ENCODE measurements at regions not wholly inside any gene's neighbourhood (a gene's known extent, or its start where the extent isn't known, plus 50 kb on each side); places are given as distances from the start of the nearest gene placed in this dataset.

GRCh38 chr2:64217198-64217869 is 73.1 kb upstream of the PELI1 start:
- Mint-ChIP-seq H3K27me3 (ENCODE audit: insufficient read depth, unreplicated experiment) (no peaks in the 10 kb centered on the region), H3K4me3 (ENCODE audit: unreplicated experiment) (no peak overlapping the region), H3K9me3 (ENCODE audit: unreplicated experiment) (no peaks in the 10 kb centered on the region), H3K27ac (ENCODE audit: unreplicated experiment) (no peak overlapping the region), H3K36me3 (ENCODE audit: insufficient read depth, unreplicated experiment) (peaks cover 5% of the 10 kb centered on the region), H3K4me1 (ENCODE audit: low read depth, unreplicated experiment) (peaks cover 27% of the 10 kb centered on the region)
- H3K9me3 ChIP-seq = no peaks in the 10 kb centered on the region
- no TSS peak for BruUV-seq (replicated peaks)
- POLR2A ChIA-PET = no interaction called here
- no peak overlapping the region for H3K4me3 ChIP-seq (ENCODE audit: low read depth, low read length)
- DNase-seq = no peak
- H3K4me1 ChIP-seq = peaks cover 38% of the 10 kb centered on the region
- no peak for TF ChIP-seq CTCF (IDR thresholded peaks at IDR 0.05; ENCODE audit: insufficient read depth in 1 of 2, low read depth in 1 of 2, low read length in 1 of 2, severe bottlenecking in 1 of 2, unreplicated experiment in 1 of 2)
- intact Hi-C loops (cut with micrococcal nuclease; ENCODE audit: unreplicated experiment) = no loop called here
- no peaks in the 10 kb centered on the region for H3K27me3 ChIP-seq (replicated peaks; ENCODE audit: control insufficient read depth, insufficient read depth, low read length)
- CTCF ChIA-PET = no interaction called here
- H3K36me3 ChIP-seq (ENCODE audit: control insufficient read depth, insufficient read depth, low read length) = no peaks in the 10 kb centered on the region; the same call in 1 of the 2 replicates

- BruUV-seq (replicated peaks) = no TSS peak
- H3K27me3 Mint-ChIP-seq (ENCODE audit: insufficient read depth, unreplicated experiment) = no peaks in the 10 kb centered on the region
- no peak for TF ChIP-seq CTCF (IDR thresholded peaks at IDR 0.05; ENCODE audit: insufficient read depth in 1 of 2, low read depth in 1 of 2, low read length in 1 of 2, severe bottlenecking in 1 of 2, unreplicated experiment in 1 of 2)
- no peaks in the 10 kb centered on the region for H3K9me3 Mint-ChIP-seq (ENCODE audit: unreplicated experiment)
- DNase-seq = no peak
- CTCF ChIA-PET = no interaction called here
- H3K9me3 ChIP-seq = no peaks in the 10 kb centered on the region
- H3K36me3 ChIP-seq (ENCODE audit: control insufficient read depth, insufficient read depth, low read length) = no peaks in the 10 kb centered on the region; the same call in 1 of the 2 replicates
- H3K4me1 ChIP-seq = peaks cover 37% of the 10 kb centered on the region
- no peak overlapping the region for H3K4me3 ChIP-seq (ENCODE audit: low read depth, low read length)
- POLR2A ChIA-PET = no interaction called here
- no peak overlapping the region for H3K27ac Mint-ChIP-seq (ENCODE audit: unreplicated experiment)
- intact Hi-C loops (cut with micrococcal nuclease; ENCODE audit: unreplicated experiment) = no loop called here
- no peak overlapping the region for H3K4me3 Mint-ChIP-seq (ENCODE audit: unreplicated experiment)
- no peaks in the 10 kb centered on the region for H3K27me3 ChIP-seq (replicated peaks; ENCODE audit: control insufficient read depth, insufficient read depth, low read length)
- H3K4me1 Mint-ChIP-seq (ENCODE audit: low read depth, unreplicated experiment) = peaks cover 36% of the 10 kb centered on the region
- H3K36me3 Mint-ChIP-seq (ENCODE audit: insufficient read depth, unreplicated experiment) = peaks cover 5% of the 10 kb centered on the region
These were observed 74.0 kb upstream of the PELI1 start for GRCh38 chr2:64218137-64218802.

- no peak for DNase-seq
- BruUV-seq (replicated peaks) = no TSS peak
- intact Hi-C loops (cut with micrococcal nuclease; ENCODE audit: unreplicated experiment) = no loop called here
- peaks cover 28% of the 10 kb centered on the region for H3K4me1 ChIP-seq
- no peaks in the 10 kb centered on the region; the same call in 1 of the 2 replicates for H3K36me3 ChIP-seq (ENCODE audit: control insufficient read depth, insufficient read depth, low read length)
- no peaks in the 10 kb centered on the region for H3K9me3 Mint-ChIP-seq (ENCODE audit: unreplicated experiment)
- H3K4me3 Mint-ChIP-seq (ENCODE audit: unreplicated experiment) = no peak overlapping the region
- H3K27me3 Mint-ChIP-seq (ENCODE audit: insufficient read depth, unreplicated experiment) = no peaks in the 10 kb centered on the region
- no peak overlapping the region for H3K4me3 ChIP-seq (ENCODE audit: low read depth, low read length)
- H3K27ac Mint-ChIP-seq (ENCODE audit: unreplicated experiment) = no peak overlapping the region
- H3K9me3 ChIP-seq = no peaks in the 10 kb centered on the region
- H3K27me3 ChIP-seq (replicated peaks; ENCODE audit: control insufficient read depth, insufficient read depth, low read length) = no peaks in the 10 kb centered on the region
- ChIA-PET POLR2A (interaction anchor here (0.6 to 0.7 kb wide), 2 partner anchors 129 to 323 kb away, joined by 3 to 7 read pairs; no protein-coding TSS in a partner anchor), CTCF (no interaction called here)
- peaks cover 5% of the 10 kb centered on the region for H3K36me3 Mint-ChIP-seq (ENCODE audit: insufficient read depth, unreplicated experiment)
- H3K4me1 Mint-ChIP-seq (ENCODE audit: low read depth, unreplicated experiment) = peaks cover 37% of the 10 kb centered on the region
- no peak for TF ChIP-seq CTCF (IDR thresholded peaks at IDR 0.05; ENCODE audit: insufficient read depth in 1 of 2, low read depth in 1 of 2, low read length in 1 of 2, severe bottlenecking in 1 of 2, unreplicated experiment in 1 of 2)
These were observed 74.9 kb upstream of the PELI1 start for GRCh38 chr2:64219149-64219548.

Measured in Caco-2 (cell line).